Endothelial cell of umbilical vein (primary cell): ENCODE measurements at regions not wholly inside any gene's neighbourhood (a gene's known extent, or its start where the extent isn't known, plus 50 kb on each side); places are given as distances from the start of the nearest gene placed in this dataset.

Experiments used
- BruUV-seq: library from RNA; stranded (reverse); fragments of 400-500 nt; replicated peaks from 2 replicates; lab custom pipeline; 2021; lab: Mats Ljungman, UMichigan
- CTCF ChIA-PET: fragments of 300-600, 350-600 bp; sonication (Branson Sonifier 250); formaldehyde crosslinking; loops from one replicate; lab custom pipeline; 2021; ENCODE audit warnings: antibody characterized with exemption, inconsistent platforms; lab: Charles Lee
- POLR2A ChIA-PET: fragments of 300-600, 350-600 bp; sonication (Branson Sonifier 250); formaldehyde crosslinking; loops from one replicate; lab custom pipeline; 2021; ENCODE audit warnings: antibody characterized with exemption, inconsistent platforms; lab: Charles Lee
- DNase-seq: peaks from one replicate; pipeline ENCODE4 v3.0.0-alpha.2; 2011; ENCODE audit warnings: low read depth, low spot score
- FAIRE-seq: peaks from 2 replicates; lab custom pipeline; 2011; peaks lifted over from hg19 to GRCh38; lab: Jason Lieb, UNC
- H2AFZ ChIP-seq: 2 replicates; pipeline ENCODE4 v1.6.0; 2012; ENCODE audit warnings: low read depth, low read length, control low read depth, inconsistent platforms
- H3K27ac ChIP-seq: 2 replicates; pipeline ENCODE4 v1.5.1; 2011; ENCODE audit warnings: low read depth, mild to moderate bottlenecking, control low read depth, low read length, moderate library complexity; ENCODE audit not compliant: insufficient read depth
- H3K27me3 ChIP-seq, 2 experiments: 2 replicates each; pipeline versions ENCODE4 v1.6.0 to v1.6.1; 2011; ENCODE audit warnings: low read length in 2 of 2, mixed read lengths in 1 of 2; ENCODE audit not compliant: control insufficient read depth in 2 of 2, insufficient read depth in 2 of 2
- H3K36me3 ChIP-seq, 2 experiments: 2 replicates in 1 of 2; 3 replicates in 1 of 2; pipeline ENCODE4 v1.5.1; 2011; ENCODE audit warnings: low read length in 2 of 2, mild to moderate bottlenecking in 1 of 2, moderate library complexity in 1 of 2; ENCODE audit not compliant: control insufficient read depth in 2 of 2, insufficient read depth in 2 of 2; ENCODE audit errors: extremely low read depth in 1 of 2
- H3K4me1 ChIP-seq: 3 replicates; pipeline ENCODE4 v1.5.1; 2011; ENCODE audit warnings: mild to moderate bottlenecking, low read length; ENCODE audit not compliant: control insufficient read depth, insufficient read depth; ENCODE audit errors: extremely low read depth
- H3K4me2 ChIP-seq: 2 replicates; pipeline ENCODE4 v1.6.1; 2011; ENCODE audit warnings: low read length, control low read depth, mixed read lengths; ENCODE audit not compliant: insufficient read depth
- H3K4me3 ChIP-seq, 3 experiments: fragments of 200-600 bp in 1 of 3; sonication (generic), shearing (Covaris generic) in 1 of 3; replicated peaks in 1 of 3; 2 replicates each; pipeline ENCODE4 v1.5.1; 2011 to 2016; ENCODE audit warnings: control low read depth in 3 of 3, low read length in 3 of 3, mild to moderate bottlenecking in 2 of 3, inconsistent platforms in 1 of 3, low read depth in 1 of 3, moderate library complexity in 1 of 3; ENCODE audit not compliant: insufficient read depth in 1 of 3
- H3K79me2 ChIP-seq: 2 replicates; pipeline ENCODE4 v1.6.0; 2012; ENCODE audit warnings: low read length, inconsistent platforms; ENCODE audit not compliant: control insufficient read depth, insufficient read depth
- H3K9ac ChIP-seq: replicated peaks from 2 replicates; pipeline ENCODE3; 2011; ENCODE audit warnings: low read length, control low read depth; ENCODE audit not compliant: insufficient read depth; ENCODE audit errors: extremely low read depth
- H3K9me1 ChIP-seq: replicated peaks from 3 replicates; pipeline ENCODE4 v1.6.0; 2011; ENCODE audit warnings: mild to moderate bottlenecking, low read length; ENCODE audit not compliant: control insufficient read depth, insufficient read depth; ENCODE audit errors: extremely low read depth
- H3K9me3 ChIP-seq: replicated peaks from 2 replicates; pipeline ENCODE4 v1.5.1; 2012; ENCODE audit warnings: low read length, inconsistent platforms; ENCODE audit not compliant: control insufficient read depth, insufficient read depth
- H4K20me1 ChIP-seq: replicated peaks from 2 replicates; pipeline ENCODE3; 2011; ENCODE audit warnings: mild to moderate bottlenecking, low read length; ENCODE audit not compliant: control insufficient read depth, insufficient read depth; ENCODE audit errors: extremely low read depth
- EZH2 ChIP-seq: IDR thresholded peaks from 2 replicates; pipeline ENCODE4 v1.6.1; 2012; ENCODE audit warnings: borderline replicate concordance, low read depth, mild to moderate bottlenecking, moderate library complexity, low read length, inconsistent platforms; ENCODE audit not compliant: severe bottlenecking
- FOS ChIP-seq: IDR thresholded peaks from 2 replicates; pipeline ENCODE4 v1.6.1; 2011; ENCODE audit warnings: mild to moderate bottlenecking, low read length, moderate library complexity, borderline replicate concordance; ENCODE audit not compliant: insufficient read depth
- GATA2 ChIP-seq: IDR thresholded peaks from 2 replicates; pipeline ENCODE4 v1.7.0; 2011; ENCODE audit warnings: low read depth, mild to moderate bottlenecking, moderate library complexity, mixed read lengths, low read length; ENCODE audit not compliant: insufficient read length, insufficient read depth
- JUN ChIP-seq: IDR thresholded peaks from 2 replicates; pipeline ENCODE4 v1.6.1; 2011; ENCODE audit warnings: borderline replicate concordance, low read depth; ENCODE audit not compliant: insufficient read length, insufficient read depth
- MYC ChIP-seq: IDR thresholded peaks from one replicate; pipeline ENCODE4 v1.6.1; 2011; ENCODE audit warnings: mild to moderate bottlenecking, low read depth, low read length
- POLR2A ChIP-seq: IDR thresholded peaks from 2 replicates; pipeline ENCODE4 v1.6.1; 2012; ENCODE audit warnings: low read depth, mild to moderate bottlenecking, control low read depth, low read length
- POLR2AphosphoS5 ChIP-seq: IDR thresholded peaks from 2 replicates; pipeline ENCODE4 v1.6.1; 2012; ENCODE audit warnings: low read depth, mild to moderate bottlenecking, control low read depth, low read length, moderate library complexity; ENCODE audit not compliant: insufficient read depth
- dilution Hi-C: fragments of 300-500 bp; cut with MboI; formaldehyde crosslinking; loops from one replicate; pipeline ENCODE4 v1.15.0; 2019; ENCODE audit warnings: low sequenced_read_pairs; ENCODE audit not compliant: extremely low pct_ligation_motif_present
- intact Hi-C: fragments of 100-400 bp; cut with micrococcal nuclease; formaldehyde crosslinking; loops from one replicate; pipeline ENCODE4 v1.10.0; 2022
- TF ChIP-seq, protein P1 (sequence below): IDR thresholded peaks from 2 replicates; pipeline ENCODE4 v1.6.1; 2011; ENCODE audit not compliant: insufficient read depth, insufficient read length
- TF ChIP-seq, protein P2 (sequence below), 2 donors: IDR thresholded peaks; 1 replicate in 1 of 2; 2 replicates in 1 of 2; pipeline ENCODE4 v1.5.1; 2011; ENCODE audit warnings: low read length in 2 of 2, mild to moderate bottlenecking in 2 of 2, moderate library complexity in 2 of 2, control low read depth in 1 of 2, inconsistent platforms in 1 of 2, low read depth in 1 of 2; ENCODE audit not compliant: insufficient read depth in 1 of 2; ENCODE audit errors: extremely low read depth in 1 of 2

DNA sequence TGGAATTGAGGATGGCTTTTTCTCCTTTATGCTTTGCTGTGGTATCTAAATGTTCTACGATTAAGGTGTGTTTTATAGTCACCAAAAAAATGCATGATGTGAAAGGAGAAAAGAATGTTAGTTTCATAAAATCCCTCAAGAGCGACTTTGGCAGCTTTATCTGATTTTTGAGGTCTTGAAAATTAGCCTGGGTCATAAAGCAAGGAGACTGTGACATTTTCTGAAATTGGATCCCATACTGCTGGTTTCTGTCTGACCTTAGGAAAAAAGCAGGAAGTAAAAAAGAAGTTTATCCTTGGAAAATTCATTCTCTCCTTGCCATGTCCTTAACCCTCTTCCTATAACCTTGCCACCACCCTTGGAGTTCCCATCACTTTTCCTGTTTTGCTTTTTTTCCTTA, 525.3 kb downstream of the CD83 start:
- FAIRE-seq, result no peak
- no peak overlapping the region for H3K4me2 ChIP-seq
- dilution Hi-C loops, result no loop called here

More for the DNA sequence above, 525.3 kb downstream of the CD83 start:
- Histone ChIP-seq H3K4me3 (no peak overlapping the region), H3K27me3 (no peaks in the 10 kb centered on the region), H3K9me1 (no peaks in the 10 kb centered on the region), H3K36me3 (no peaks in the 10 kb centered on the region), H3K27ac (no peak overlapping the region), H3K9ac (no peak overlapping the region), H3K79me2 (no peaks in the 10 kb centered on the region), H4K20me1 (no peaks in the 10 kb centered on the region), H3K4me1 (no peaks in the 10 kb centered on the region), H3K9me3 (no peaks in the 10 kb centered on the region), H2AFZ (no peak overlapping the region)
- DNase-seq, result no peak
- POLR2A ChIA-PET, result no interaction called here
- no TSS peak for BruUV-seq
- TF ChIP-seq POLR2AphosphoS5 (no peak), GATA2 (no peak), EZH2 (no peak), JUN (no peak), MYC (no peak), POLR2A (no peak), FOS (no peak)
- TF ChIP-seq, protein P1, sequence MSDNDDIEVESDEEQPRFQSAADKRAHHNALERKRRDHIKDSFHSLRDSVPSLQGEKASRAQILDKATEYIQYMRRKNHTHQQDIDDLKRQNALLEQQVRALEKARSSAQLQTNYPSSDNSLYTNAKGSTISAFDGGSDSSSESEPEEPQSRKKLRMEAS, result no peak
- TF ChIP-seq, protein P2, sequence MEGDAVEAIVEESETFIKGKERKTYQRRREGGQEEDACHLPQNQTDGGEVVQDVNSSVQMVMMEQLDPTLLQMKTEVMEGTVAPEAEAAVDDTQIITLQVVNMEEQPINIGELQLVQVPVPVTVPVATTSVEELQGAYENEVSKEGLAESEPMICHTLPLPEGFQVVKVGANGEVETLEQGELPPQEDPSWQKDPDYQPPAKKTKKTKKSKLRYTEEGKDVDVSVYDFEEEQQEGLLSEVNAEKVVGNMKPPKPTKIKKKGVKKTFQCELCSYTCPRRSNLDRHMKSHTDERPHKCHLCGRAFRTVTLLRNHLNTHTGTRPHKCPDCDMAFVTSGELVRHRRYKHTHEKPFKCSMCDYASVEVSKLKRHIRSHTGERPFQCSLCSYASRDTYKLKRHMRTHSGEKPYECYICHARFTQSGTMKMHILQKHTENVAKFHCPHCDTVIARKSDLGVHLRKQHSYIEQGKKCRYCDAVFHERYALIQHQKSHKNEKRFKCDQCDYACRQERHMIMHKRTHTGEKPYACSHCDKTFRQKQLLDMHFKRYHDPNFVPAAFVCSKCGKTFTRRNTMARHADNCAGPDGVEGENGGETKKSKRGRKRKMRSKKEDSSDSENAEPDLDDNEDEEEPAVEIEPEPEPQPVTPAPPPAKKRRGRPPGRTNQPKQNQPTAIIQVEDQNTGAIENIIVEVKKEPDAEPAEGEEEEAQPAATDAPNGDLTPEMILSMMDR (IDR thresholded peaks at IDR 0.05; ENCODE audit: extremely low read depth in 1 of 2, insufficient read depth in 1 of 2, low read depth in 1 of 2, low read length in 2 of 2), result no peak
- CTCF ChIA-PET, result no interaction called here
- intact Hi-C loops, result no loop called here
